ENCODE measurements at regions not wholly inside any gene's neighbourhood (a gene's known extent, or its start where the extent isn't known, plus 50 kb on each side); places are given as distances from the start of the nearest gene placed in this dataset.

DNA sequence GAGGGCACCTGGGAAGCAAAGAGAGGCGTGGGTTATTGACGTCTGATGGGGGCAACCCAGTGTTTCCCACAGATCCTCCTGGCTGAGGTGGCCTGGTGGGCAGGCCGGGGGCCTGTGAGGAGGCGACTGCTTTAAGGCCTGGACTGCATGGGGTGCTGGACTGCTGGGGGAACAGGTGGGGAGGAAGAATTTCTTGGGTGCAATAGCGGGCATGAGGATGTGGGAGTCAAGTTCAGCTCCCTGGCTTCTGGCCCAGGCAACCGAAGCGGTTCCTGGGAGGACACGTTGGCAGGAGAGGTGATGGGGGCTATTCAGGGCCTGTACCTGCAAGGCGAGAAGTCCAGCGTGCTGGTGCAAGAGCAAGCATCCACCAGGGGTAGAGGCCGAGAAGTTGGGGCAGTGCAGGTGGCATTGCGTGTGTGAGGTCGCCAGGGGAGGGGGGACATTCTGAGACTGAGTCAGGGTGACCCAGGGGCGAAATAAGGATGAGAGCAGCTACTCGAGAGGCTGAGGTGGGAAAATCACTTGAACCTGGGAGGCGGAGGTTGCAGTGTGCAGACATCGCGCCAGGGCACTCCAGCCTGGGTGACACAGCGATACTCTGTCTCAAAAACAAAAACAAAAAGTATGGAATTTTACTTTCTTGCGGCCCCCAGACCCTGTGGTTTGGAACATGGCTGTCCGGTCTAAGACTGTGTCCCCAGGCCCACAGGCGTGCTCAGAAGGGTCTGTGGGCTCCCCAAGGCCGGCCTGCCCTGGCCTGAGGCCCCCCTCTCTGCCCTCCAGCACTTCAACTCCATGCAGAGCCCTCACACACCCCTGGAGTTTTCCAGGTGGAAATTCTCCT, 53.6 kb upstream of the ELN start:
- Histone ChIP-seq H3K4me3 (ENCODE audit: low read depth, low read length) (no peak overlapping the region), H3K27me3 (replicated peaks; ENCODE audit: control insufficient read depth, insufficient read depth, low read length) (no peaks in the 10 kb centered on the region), H3K4me1 (peaks cover 13% of the 10 kb centered on the region), H3K36me3 (ENCODE audit: control insufficient read depth, insufficient read depth, low read length) (no peaks in the 10 kb centered on the region), H3K9me3 (no peaks in the 10 kb centered on the region; the same call in 1 of the 2 replicates)
- no peaks in the 10 kb centered on the region for H3K9me3 Mint-ChIP-seq (ENCODE audit: unreplicated experiment)
- ChIA-PET POLR2A (no interaction called here), CTCF (interaction anchor here (0.7 kb wide), 2 partner anchors 10 to 86 kb away, joined by 3 to 5 read pairs; no protein-coding TSS in a partner anchor)
- H3K36me3 Mint-ChIP-seq (ENCODE audit: insufficient read depth, unreplicated experiment): peaks cover 4% of the 10 kb centered on the region
- no peak overlapping the region for H3K27ac Mint-ChIP-seq (ENCODE audit: unreplicated experiment)
- peak in 1 of 2 experiments; percentile 20 for DNase-seq
- peaks cover 7% of the 10 kb centered on the region for H3K4me1 Mint-ChIP-seq (ENCODE audit: low read depth, unreplicated experiment)
- H3K27me3 Mint-ChIP-seq (ENCODE audit: insufficient read depth, unreplicated experiment): no peaks in the 10 kb centered on the region
- no TSS peak for BruUV-seq (replicated peaks)
- H3K4me3 Mint-ChIP-seq (ENCODE audit: unreplicated experiment): no peak overlapping the region
- intact Hi-C loops (cut with micrococcal nuclease; ENCODE audit: unreplicated experiment): no loop called here
- TF ChIP-seq CTCF (IDR thresholded peaks at IDR 0.05; ENCODE audit: insufficient read depth in 1 of 2, low read depth in 1 of 2, low read length in 1 of 2, severe bottlenecking in 1 of 2, unreplicated experiment in 1 of 2): no peak

DNA sequence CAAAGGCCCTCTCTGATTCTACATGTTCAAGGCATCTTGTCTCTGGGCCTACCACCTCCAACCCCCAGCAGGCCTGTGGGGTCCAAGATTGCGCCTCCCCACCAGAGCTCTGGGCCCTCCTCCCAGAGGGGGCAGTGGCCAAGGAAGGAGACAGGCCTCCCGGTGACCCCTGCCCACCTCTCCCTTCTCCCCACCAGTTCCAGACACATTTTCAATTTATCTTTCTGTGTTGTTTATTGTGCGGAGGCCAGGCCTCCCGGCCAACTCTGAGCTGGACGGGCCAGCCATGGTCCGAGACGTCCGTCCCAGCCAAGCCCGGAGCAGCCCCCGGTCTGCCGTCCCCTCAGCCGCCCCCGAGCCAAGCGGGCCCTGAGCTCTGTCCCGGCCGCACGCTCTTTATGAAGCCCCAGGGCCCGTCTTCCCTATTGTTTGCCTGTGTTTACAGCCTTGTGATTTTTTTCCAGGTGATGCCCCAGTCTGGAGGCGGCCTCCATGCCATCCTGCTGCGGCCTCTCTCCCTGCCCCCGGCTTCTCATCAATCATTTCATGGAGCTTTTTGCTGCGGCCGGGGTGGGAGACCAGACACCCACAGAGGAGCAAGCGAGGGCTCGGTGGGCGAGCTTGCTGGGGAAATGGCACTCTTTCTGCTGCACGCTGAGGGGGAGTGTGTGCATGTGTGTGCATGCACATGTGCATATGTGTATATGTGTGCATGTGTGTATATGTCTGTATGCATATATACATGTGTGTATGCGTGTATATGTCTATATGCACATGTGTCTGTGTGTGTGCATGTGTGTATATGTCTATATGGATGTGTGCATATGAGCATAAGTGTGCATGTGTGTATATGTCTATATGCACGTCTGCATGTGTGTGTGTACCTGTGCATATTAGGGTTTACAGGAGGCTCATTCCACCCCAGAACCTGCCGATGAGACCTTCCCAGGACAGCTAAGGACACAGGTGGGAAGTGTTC, 52.7 kb upstream of the ELN start:
- Histone ChIP-seq H3K9me3 (no peaks in the 10 kb centered on the region), H3K36me3 (ENCODE audit: control insufficient read depth, insufficient read depth, low read length) (no peaks in the 10 kb centered on the region), H3K4me1 (peaks cover 15% of the 10 kb centered on the region), H3K4me3 (ENCODE audit: low read depth, low read length) (no peak overlapping the region), H3K27me3 (replicated peaks; ENCODE audit: control insufficient read depth, insufficient read depth, low read length) (no peaks in the 10 kb centered on the region)
- H3K27me3 Mint-ChIP-seq (ENCODE audit: insufficient read depth, unreplicated experiment): no peaks in the 10 kb centered on the region
- H3K4me1 Mint-ChIP-seq (ENCODE audit: low read depth, unreplicated experiment): peaks cover 7% of the 10 kb centered on the region
- no peak for TF ChIP-seq CTCF (IDR thresholded peaks at IDR 0.05; ENCODE audit: insufficient read depth in 1 of 2, low read depth in 1 of 2, low read length in 1 of 2, severe bottlenecking in 1 of 2, unreplicated experiment in 1 of 2)
- no TSS peak for BruUV-seq (replicated peaks)
- H3K9me3 Mint-ChIP-seq (ENCODE audit: unreplicated experiment): no peaks in the 10 kb centered on the region
- H3K4me3 Mint-ChIP-seq (ENCODE audit: unreplicated experiment): no peak overlapping the region
- peaks cover 6% of the 10 kb centered on the region for H3K36me3 Mint-ChIP-seq (ENCODE audit: insufficient read depth, unreplicated experiment)
- intact Hi-C loops (cut with micrococcal nuclease; ENCODE audit: unreplicated experiment): no loop called here
- ChIA-PET CTCF (no interaction called here), POLR2A (no interaction called here)
- no peak overlapping the region for H3K27ac Mint-ChIP-seq (ENCODE audit: unreplicated experiment)
- peak in 1 of 2 experiments; percentile 16 for DNase-seq
